HUES6 (cell line): ENCODE measurements at regions not wholly inside any gene's neighbourhood (a gene's known extent, or its start where the extent isn't known, plus 50 kb on each side); places are given as distances from the start of the nearest gene placed in this dataset.

Experiments
- H3K27ac ChIP-seq: 2 replicates; pipeline ENCODE4 v1.7.0; 2013; ENCODE audit warnings: low read depth, mild to moderate bottlenecking, low read length, inconsistent platforms
- H3K27me3 ChIP-seq: 2 replicates; pipeline ENCODE4 v1.6.1; 2013; ENCODE audit warnings: low read length; ENCODE audit not compliant: control insufficient read depth, insufficient read depth
- H3K36me3 ChIP-seq: 2 replicates; pipeline ENCODE4 v1.6.1; 2013; ENCODE audit warnings: low read length; ENCODE audit not compliant: control insufficient read depth, insufficient read depth
- H3K4me1 ChIP-seq: 2 replicates; pipeline ENCODE4 v1.6.1; 2013; ENCODE audit warnings: low read length; ENCODE audit not compliant: control insufficient read depth, insufficient read depth
- H3K4me3 ChIP-seq: 2 replicates; pipeline ENCODE4 v1.5.1; 2013; ENCODE audit warnings: low read depth, low read length
- H3K9ac ChIP-seq: one replicate; pipeline ENCODE4 v1.6.1; 2013; ENCODE audit warnings: mild to moderate bottlenecking, low read length
- H3K9me3 ChIP-seq: 2 replicates; pipeline ENCODE4 v1.6.1; 2013; ENCODE audit warnings: low read depth, low read length; ENCODE audit not compliant: control insufficient read depth, insufficient read depth

DNA sequence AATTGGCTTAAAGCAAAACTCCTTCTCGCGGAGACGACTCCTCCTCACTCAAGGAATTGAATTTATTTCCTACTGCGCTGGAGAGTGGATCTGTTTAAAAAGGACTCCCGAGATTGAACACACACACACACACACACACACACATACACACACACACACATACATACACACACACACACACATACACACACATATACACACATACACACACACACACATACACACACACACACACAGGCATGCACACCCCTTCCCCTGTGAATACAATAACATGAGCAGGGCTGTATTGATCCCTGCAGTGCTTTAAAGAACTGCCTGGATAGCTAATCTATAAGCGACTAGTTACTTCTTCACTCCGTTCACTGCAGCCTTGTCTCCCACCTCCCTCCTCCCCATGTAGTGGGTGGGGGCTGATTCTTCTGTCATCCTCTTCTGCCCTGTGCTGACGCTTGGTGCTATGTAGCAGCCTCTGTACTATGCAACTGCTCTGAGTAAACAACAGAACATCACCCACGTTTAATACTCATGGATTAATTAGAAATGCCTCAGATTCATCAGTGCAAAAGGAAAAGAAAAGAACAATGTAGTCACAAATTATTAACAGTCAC, 549.0 kb downstream of the CDH26 start:
- Histone ChIP-seq H3K9me3 (no peaks in the 10 kb centered on the region), H3K9ac (no peak overlapping the region), H3K27ac (no peak overlapping the region), H3K4me1 (peaks cover 7% of the 10 kb centered on the region), H3K27me3 (no peaks in the 10 kb centered on the region), H3K36me3 (no peaks in the 10 kb centered on the region), H3K4me3 (no peak overlapping the region)

DNA sequence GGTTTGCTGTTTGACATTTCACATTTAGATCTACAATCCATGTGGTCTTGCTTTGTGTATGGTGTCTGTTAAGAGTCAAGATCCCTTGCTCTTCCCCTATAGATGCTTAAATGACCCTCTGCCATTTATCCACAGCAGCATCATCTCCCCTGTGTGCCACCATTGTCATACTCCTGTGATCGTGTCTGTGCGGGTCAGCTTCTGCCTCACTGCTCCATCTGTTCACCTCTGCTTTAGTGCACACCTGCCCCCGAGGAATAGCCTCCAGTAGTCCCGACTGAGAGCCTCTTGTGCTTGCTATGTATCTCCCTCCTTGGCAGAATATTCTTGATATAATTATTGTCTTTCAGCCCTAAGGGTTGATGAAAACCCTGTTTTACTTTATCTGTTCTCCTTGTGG, 551.2 kb downstream of the CDH26 start:
- Histone ChIP-seq H3K36me3 (no peaks in the 10 kb centered on the region), H3K9me3 (no peaks in the 10 kb centered on the region), H3K4me1 (peaks cover 19% of the 10 kb centered on the region), H3K9ac (no peak overlapping the region), H3K4me3 (no peak overlapping the region), H3K27me3 (no peaks in the 10 kb centered on the region), H3K27ac (no peak overlapping the region)

DNA sequence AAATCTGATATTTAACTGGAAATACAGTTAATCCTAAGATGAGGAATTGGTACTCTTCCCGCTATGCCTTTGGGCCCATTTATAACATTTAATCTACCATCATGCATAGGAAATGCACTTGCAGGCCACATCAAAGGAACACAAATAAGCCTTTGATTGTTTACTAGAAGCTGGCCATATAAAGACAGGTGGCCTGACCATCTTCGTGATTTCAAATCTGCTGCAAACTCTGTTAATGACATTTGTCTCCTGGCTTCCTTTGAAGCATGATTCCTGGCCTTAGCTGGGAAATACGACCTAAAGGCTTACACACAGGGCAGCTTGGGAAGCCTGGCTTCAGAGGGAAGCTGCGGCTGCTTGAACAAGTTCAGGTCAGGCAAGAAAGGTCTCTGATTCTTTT, 552.1 kb downstream of the CDH26 start:
- Histone ChIP-seq H3K9ac (no peak overlapping the region), H3K9me3 (no peaks in the 10 kb centered on the region), H3K4me1 (peaks cover 19% of the 10 kb centered on the region), H3K27me3 (no peaks in the 10 kb centered on the region), H3K36me3 (no peaks in the 10 kb centered on the region), H3K4me3 (no peak overlapping the region), H3K27ac (no peak overlapping the region)

DNA sequence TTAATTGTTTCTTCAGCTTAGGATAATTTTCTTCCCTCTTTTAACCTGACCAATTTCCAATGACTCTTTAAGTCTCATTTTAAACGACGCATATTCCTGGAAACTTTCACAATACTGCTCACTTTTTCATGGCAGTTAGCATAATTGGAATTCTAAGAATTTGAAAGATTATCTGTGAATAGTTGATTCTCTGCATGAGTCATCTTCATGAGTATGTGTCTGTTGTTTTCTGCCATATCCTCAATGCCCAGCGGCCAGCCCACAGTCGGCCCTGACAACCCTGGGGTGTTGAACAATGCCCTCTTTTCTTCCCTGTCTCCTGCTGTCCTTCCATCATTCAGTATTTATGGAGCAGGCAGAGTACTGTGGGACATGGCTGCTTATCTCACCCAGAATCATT, 554.2 kb downstream of the CDH26 start:
- no peaks in the 10 kb centered on the region for H3K27me3 ChIP-seq
- no peaks in the 10 kb centered on the region for H3K9me3 ChIP-seq
- no peak overlapping the region for H3K4me3 ChIP-seq
- no peak overlapping the region for H3K9ac ChIP-seq
- H3K36me3 ChIP-seq, result no peaks in the 10 kb centered on the region
- peaks cover 19% of the 10 kb centered on the region for H3K4me1 ChIP-seq
- peak overlapping the region; percentile 60; the same call in 1 of the 2 replicates for H3K27ac ChIP-seq

GRCh38 chr20:60513141-60513540, 554.9 kb downstream of the CDH26 start:
- H3K27ac ChIP-seq, result peak overlapping the region; percentile 24; the same call in 1 of the 2 replicates

DNA sequence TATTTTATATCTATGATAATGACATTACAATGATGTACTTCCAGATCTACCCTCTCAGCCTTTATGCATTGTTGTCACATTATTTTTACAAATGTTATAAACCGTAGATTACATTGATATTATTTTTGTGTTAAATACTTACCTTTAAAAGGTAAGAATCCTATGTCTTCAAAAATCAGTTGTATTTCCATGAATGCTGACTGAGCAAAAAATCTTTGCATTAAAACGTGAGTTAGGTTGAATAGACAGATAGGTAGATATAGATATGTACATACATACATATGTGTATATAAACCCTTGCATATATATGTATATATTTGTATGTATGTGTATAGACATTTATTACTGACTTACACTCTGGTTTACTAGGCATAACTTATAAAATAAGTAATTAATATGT, 558.2 kb downstream of the CDH26 start:
- Histone ChIP-seq H3K4me1 (peaks cover 15% of the 10 kb centered on the region; the same call in 1 of the 2 replicates), H3K27ac (no peak overlapping the region), H3K9me3 (no peaks in the 10 kb centered on the region), H3K4me3 (no peak overlapping the region), H3K27me3 (no peaks in the 10 kb centered on the region), H3K9ac (no peak overlapping the region), H3K36me3 (no peaks in the 10 kb centered on the region)

More at GRCh38 chr20:60513141-60513540, 554.9 kb downstream of the CDH26 start:
- peaks cover 19% of the 10 kb centered on the region for H3K4me1 ChIP-seq
- H3K36me3 ChIP-seq, result no peaks in the 10 kb centered on the region
- no peak overlapping the region for H3K9ac ChIP-seq
- H3K4me3 ChIP-seq, result no peak overlapping the region
- no peaks in the 10 kb centered on the region for H3K9me3 ChIP-seq
- H3K27me3 ChIP-seq, result no peaks in the 10 kb centered on the region

- H3K36me3 ChIP-seq, result no peaks in the 10 kb centered on the region
- no peaks in the 10 kb centered on the region for H3K9me3 ChIP-seq
- H3K4me3 ChIP-seq, result no peak overlapping the region
- H3K9ac ChIP-seq, result no peak overlapping the region
- H3K27ac ChIP-seq, result no peak overlapping the region
- no peaks in the 10 kb centered on the region for H3K27me3 ChIP-seq
- H3K4me1 ChIP-seq, result peaks cover 4% of the 10 kb centered on the region; the same call in 1 of the 2 replicates
Observed at GRCh38 chr20:60518022-60518421, 559.8 kb downstream of the CDH26 start.

DNA sequence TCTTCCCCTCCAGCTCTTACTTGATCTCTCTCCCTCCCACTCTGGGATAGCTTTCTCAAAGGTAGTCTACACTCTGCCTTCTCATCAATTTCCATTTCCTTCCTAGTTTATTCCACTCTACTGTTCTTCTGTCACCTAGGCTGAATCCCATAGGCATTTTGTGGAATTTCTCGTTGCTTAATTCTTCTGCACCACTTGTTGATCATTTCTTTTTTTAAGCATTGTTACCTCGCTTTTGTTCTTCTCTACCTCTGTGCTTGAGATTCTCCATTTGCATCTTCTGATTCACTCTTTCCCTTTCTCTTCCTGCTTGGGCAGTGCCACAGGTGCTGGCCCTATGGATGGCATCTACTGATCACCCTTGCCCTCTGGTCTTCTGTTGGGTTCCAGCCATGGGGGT, 567.2 kb downstream of the CDH26 start:
- H3K4me3 ChIP-seq, result no peak overlapping the region
- H3K9me3 ChIP-seq, result no peaks in the 10 kb centered on the region
- H3K27ac ChIP-seq, result no peak overlapping the region
- H3K9ac ChIP-seq, result no peak overlapping the region
- H3K27me3 ChIP-seq, result 0 out of 2 replicates have a peak, but pooled peaks cover 6% of the 10 kb centered on the region
- no peaks in the 10 kb centered on the region; the same call in 1 of the 2 replicates for H3K4me1 ChIP-seq
- H3K36me3 ChIP-seq, result no peaks in the 10 kb centered on the region

- H3K9me3 ChIP-seq, result no peaks in the 10 kb centered on the region
- no peak overlapping the region for H3K27ac ChIP-seq
- H3K36me3 ChIP-seq, result no peaks in the 10 kb centered on the region
- H3K4me3 ChIP-seq, result no peak overlapping the region
- no peak overlapping the region for H3K9ac ChIP-seq
- 0 out of 2 replicates have a peak, but pooled peaks cover 6% of the 10 kb centered on the region for H3K27me3 ChIP-seq
- no peaks in the 10 kb centered on the region; the same call in 1 of the 2 replicates for H3K4me1 ChIP-seq
Observed at GRCh38 chr20:60527656-60528055, 569.4 kb downstream of the CDH26 start.

- H3K27me3 ChIP-seq, result 0 out of 2 replicates have a peak, but pooled peaks cover 6% of the 10 kb centered on the region
- no peak overlapping the region for H3K27ac ChIP-seq
- no peaks in the 10 kb centered on the region for H3K36me3 ChIP-seq
- H3K4me3 ChIP-seq, result no peak overlapping the region
- H3K4me1 ChIP-seq, result no peaks in the 10 kb centered on the region; the same call in 1 of the 2 replicates
- H3K9ac ChIP-seq, result no peak overlapping the region
- no peaks in the 10 kb centered on the region for H3K9me3 ChIP-seq
Observed at GRCh38 chr20:60528141-60528540, 569.9 kb downstream of the CDH26 start.

GRCh38 chr20:60529149-60529548, 570.9 kb downstream of the CDH26 start:
- Histone ChIP-seq H3K27me3 (0 out of 2 replicates have a peak, but pooled peaks cover 6% of the 10 kb centered on the region), H3K27ac (no peak overlapping the region), H3K4me1 (no peaks in the 10 kb centered on the region; the same call in 1 of the 2 replicates), H3K4me3 (no peak overlapping the region), H3K36me3 (no peaks in the 10 kb centered on the region), H3K9ac (no peak overlapping the region), H3K9me3 (no peaks in the 10 kb centered on the region)
